ENCODE measurements at regions not wholly inside any gene's neighbourhood (a gene's known extent, or its start where the extent isn't known, plus 50 kb on each side); places are given as distances from the start of the nearest gene placed in this dataset.

- H3K27me3 ChIP-seq (ENCODE audit: control insufficient read depth, insufficient read depth, low read length): peaks cover 9% of the 10 kb centered on the region
- no peaks in the 10 kb centered on the region for H4K20me1 ChIP-seq (ENCODE audit: control insufficient read depth, extremely low read depth, insufficient read depth, low read length)
- H3K9ac ChIP-seq (ENCODE audit: insufficient read depth, low read length): no peak overlapping the region
- H3K9me3 ChIP-seq (ENCODE audit: control insufficient read depth, insufficient read depth, low read depth, low read length): no peaks in the 10 kb centered on the region
- H3K79me2 ChIP-seq (ENCODE audit: control insufficient read depth, insufficient read depth, low read length): no peaks in the 10 kb centered on the region
- H3K4me1 ChIP-seq (ENCODE audit: control insufficient read depth, extremely low read depth, insufficient read depth, low read length): no peaks in the 10 kb centered on the region
- H3K36me3 ChIP-seq (ENCODE audit: control insufficient read depth, insufficient read depth, low read length): no peaks in the 10 kb centered on the region
- peak in 1 of 2 donors; percentile 83 for DNase-seq (ENCODE audit: low read depth in 2 of 2)
- H2AFZ ChIP-seq (ENCODE audit: low read length): no peak overlapping the region
- no peak for TF ChIP-seq EZH2 (IDR thresholded peaks at IDR 0.05; ENCODE audit: low read length, missing control alignments)
- TF ChIP-seq, protein P1, sequence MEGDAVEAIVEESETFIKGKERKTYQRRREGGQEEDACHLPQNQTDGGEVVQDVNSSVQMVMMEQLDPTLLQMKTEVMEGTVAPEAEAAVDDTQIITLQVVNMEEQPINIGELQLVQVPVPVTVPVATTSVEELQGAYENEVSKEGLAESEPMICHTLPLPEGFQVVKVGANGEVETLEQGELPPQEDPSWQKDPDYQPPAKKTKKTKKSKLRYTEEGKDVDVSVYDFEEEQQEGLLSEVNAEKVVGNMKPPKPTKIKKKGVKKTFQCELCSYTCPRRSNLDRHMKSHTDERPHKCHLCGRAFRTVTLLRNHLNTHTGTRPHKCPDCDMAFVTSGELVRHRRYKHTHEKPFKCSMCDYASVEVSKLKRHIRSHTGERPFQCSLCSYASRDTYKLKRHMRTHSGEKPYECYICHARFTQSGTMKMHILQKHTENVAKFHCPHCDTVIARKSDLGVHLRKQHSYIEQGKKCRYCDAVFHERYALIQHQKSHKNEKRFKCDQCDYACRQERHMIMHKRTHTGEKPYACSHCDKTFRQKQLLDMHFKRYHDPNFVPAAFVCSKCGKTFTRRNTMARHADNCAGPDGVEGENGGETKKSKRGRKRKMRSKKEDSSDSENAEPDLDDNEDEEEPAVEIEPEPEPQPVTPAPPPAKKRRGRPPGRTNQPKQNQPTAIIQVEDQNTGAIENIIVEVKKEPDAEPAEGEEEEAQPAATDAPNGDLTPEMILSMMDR (conservative IDR thresholded peaks at IDR 0.05 in 1 of 2, IDR thresholded peaks at IDR 0.05 in 1 of 2; ENCODE audit: low read depth in 1 of 2, low read length in 2 of 2): no peak
- no peak overlapping the region for H3K4me2 ChIP-seq (ENCODE audit: extremely low read depth, insufficient read depth, low read length)
- H3K4me3 ChIP-seq (replicated peaks in 1 of 4; ENCODE audit: control extremely low read depth in 1 of 4, insufficient read depth in 1 of 4, low read depth in 3 of 4, low read length in 4 of 4): no peak overlapping the region
- H3K27ac ChIP-seq (ENCODE audit: insufficient read depth, low read length): no peak overlapping the region
Measured at GRCh38 chr16:86722970-86723369, 144.6 kb downstream of the FOXL1 start.

DNA sequence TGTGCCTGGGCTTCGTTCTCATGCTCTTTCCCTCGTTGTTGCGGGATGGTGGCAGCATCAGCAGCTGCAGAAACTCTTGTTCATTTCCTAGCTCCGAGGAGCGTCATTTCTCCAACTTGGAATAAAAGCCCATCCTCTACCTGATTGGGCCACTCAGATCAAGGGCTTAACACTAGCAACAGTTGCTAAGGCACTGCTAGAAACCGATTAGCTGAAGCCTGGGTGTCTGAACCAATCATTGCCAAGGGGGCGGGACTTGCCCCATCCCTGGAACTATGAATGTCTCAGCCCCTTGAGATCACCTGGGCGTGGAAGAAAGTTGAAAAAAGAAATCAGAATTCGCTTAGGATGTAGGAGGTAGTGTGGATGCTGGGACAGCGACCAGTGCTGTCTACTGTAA is 145.3 kb downstream of the FOXL1 start:
- no peak for DNase-seq (ENCODE audit: low read depth in 2 of 2)
- H3K27ac ChIP-seq (ENCODE audit: insufficient read depth, low read length): no peak overlapping the region
- H4K20me1 ChIP-seq (ENCODE audit: control insufficient read depth, extremely low read depth, insufficient read depth, low read length): no peaks in the 10 kb centered on the region
- no peaks in the 10 kb centered on the region for H3K36me3 ChIP-seq (ENCODE audit: control insufficient read depth, insufficient read depth, low read length)
- H2AFZ ChIP-seq (ENCODE audit: low read length): no peak overlapping the region
- H3K9me3 ChIP-seq (ENCODE audit: control insufficient read depth, insufficient read depth, low read depth, low read length): no peaks in the 10 kb centered on the region
- no peaks in the 10 kb centered on the region for H3K4me1 ChIP-seq (ENCODE audit: control insufficient read depth, extremely low read depth, insufficient read depth, low read length)
- H3K9ac ChIP-seq (ENCODE audit: insufficient read depth, low read length): no peak overlapping the region
- H3K4me3 ChIP-seq (replicated peaks in 1 of 4; ENCODE audit: control extremely low read depth in 1 of 4, insufficient read depth in 1 of 4, low read depth in 3 of 4, low read length in 4 of 4): no peak overlapping the region
- H3K27me3 ChIP-seq (ENCODE audit: control insufficient read depth, insufficient read depth, low read length): peaks cover 13% of the 10 kb centered on the region
- TF ChIP-seq, protein P1 (conservative IDR thresholded peaks at IDR 0.05 in 1 of 2, IDR thresholded peaks at IDR 0.05 in 1 of 2; ENCODE audit: low read depth in 1 of 2, low read length in 2 of 2): no peak
- no peak for TF ChIP-seq EZH2 (IDR thresholded peaks at IDR 0.05; ENCODE audit: low read length, missing control alignments)
- H3K4me2 ChIP-seq (ENCODE audit: extremely low read depth, insufficient read depth, low read length): no peak overlapping the region
- no peaks in the 10 kb centered on the region for H3K79me2 ChIP-seq (ENCODE audit: control insufficient read depth, insufficient read depth, low read length)

DNA sequence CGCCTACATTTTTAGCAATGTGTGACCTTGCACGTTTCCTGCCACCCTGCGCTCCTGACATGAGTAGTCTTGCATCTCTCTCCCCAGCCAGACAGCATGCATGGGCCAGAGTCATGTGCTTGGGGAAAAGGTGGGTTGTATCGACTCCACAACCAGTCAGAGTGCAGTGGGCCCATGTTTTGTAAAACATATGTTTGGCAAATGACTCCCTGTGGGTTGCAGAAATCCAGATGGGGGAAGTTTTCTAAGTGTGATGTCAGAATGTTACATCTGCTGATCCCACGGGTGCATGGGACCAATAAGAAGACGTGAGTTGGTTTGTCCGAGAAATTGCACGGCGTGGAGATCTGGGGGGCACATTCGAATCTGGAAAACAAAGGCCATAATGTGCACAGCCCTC is 147.1 kb downstream of the FOXL1 start:
- H3K9ac ChIP-seq (ENCODE audit: insufficient read depth, low read length): no peak overlapping the region
- no peaks in the 10 kb centered on the region for H3K9me3 ChIP-seq (ENCODE audit: control insufficient read depth, insufficient read depth, low read depth, low read length)
- H3K4me3 ChIP-seq (replicated peaks in 1 of 4; ENCODE audit: control extremely low read depth in 1 of 4, insufficient read depth in 1 of 4, low read depth in 3 of 4, low read length in 4 of 4): no peak overlapping the region
- no peaks in the 10 kb centered on the region for H3K79me2 ChIP-seq (ENCODE audit: control insufficient read depth, insufficient read depth, low read length)
- H3K27me3 ChIP-seq (ENCODE audit: control insufficient read depth, insufficient read depth, low read length): peaks cover 17% of the 10 kb centered on the region
- no peaks in the 10 kb centered on the region for H3K36me3 ChIP-seq (ENCODE audit: control insufficient read depth, insufficient read depth, low read length)
- H3K4me2 ChIP-seq (ENCODE audit: extremely low read depth, insufficient read depth, low read length): no peak overlapping the region
- no peak overlapping the region for H2AFZ ChIP-seq (ENCODE audit: low read length)
- H4K20me1 ChIP-seq (ENCODE audit: control insufficient read depth, extremely low read depth, insufficient read depth, low read length): no peaks in the 10 kb centered on the region
- peak in 1 of 2 donors; percentile 62 for DNase-seq (ENCODE audit: low read depth in 2 of 2)
- H3K4me1 ChIP-seq (ENCODE audit: control insufficient read depth, extremely low read depth, insufficient read depth, low read length): no peaks in the 10 kb centered on the region
- no peak for TF ChIP-seq EZH2 (IDR thresholded peaks at IDR 0.05; ENCODE audit: low read length, missing control alignments)
- TF ChIP-seq, protein P1 (conservative IDR thresholded peaks at IDR 0.05 in 1 of 2, IDR thresholded peaks at IDR 0.05 in 1 of 2; ENCODE audit: low read depth in 1 of 2, low read length in 2 of 2): no peak
- H3K27ac ChIP-seq (ENCODE audit: insufficient read depth, low read length): no peak overlapping the region
